Transverse colon (tissue), 4 donors: ENCODE measurements at regions not wholly inside any gene's neighbourhood (a gene's known extent, or its start where the extent isn't known, plus 50 kb on each side); places are given as distances from the start of the nearest gene placed in this dataset.

Experiments used
- CTCF ChIP-seq, 5 experiments: fragments of 200-600 bp in 3 of 5; fragments of 450-650 bp in 2 of 5; sonication (generic) in 3 of 5; IDR thresholded peaks; 1 replicate in 2 of 5; 2 replicates in 3 of 5; pipeline ENCODE4 v1.5.1; 2016 to 2017; ENCODE audit warnings: antibody characterized with exemption in 5 of 5, inconsistent platforms in 3 of 5, mild to moderate bottlenecking in 2 of 5, moderate library complexity in 1 of 5
- EP300 ChIP-seq: sonication (generic); formaldehyde crosslinking; IDR thresholded peaks from one replicate; pipeline ENCODE4 v1.6.1; 2017; ENCODE audit warnings: antibody characterized with exemption, low read depth
- POLR2A ChIP-seq: fragments of 450-650 bp; IDR thresholded peaks from one replicate; pipeline ENCODE4 v1.6.1; 2016; ENCODE audit warnings: antibody characterized with exemption, mild to moderate bottlenecking, moderate library complexity
- POLR2AphosphoS5 ChIP-seq, 3 donors: sonication (generic); formaldehyde crosslinking; IDR thresholded peaks; one replicate each; pipeline ENCODE4 v1.6.1; 2016; ENCODE audit warnings: antibody characterized with exemption in 3 of 3

GRCh38 chr18:2134364-2134763 lies 436.9 kb downstream of the METTL4 start:
- TF ChIP-seq CTCF (IDR thresholded peaks at IDR 0.05), result no peak
- no peak for TF ChIP-seq POLR2AphosphoS5 (IDR thresholded peaks at IDR 0.05)
- no peak for TF ChIP-seq POLR2A
- TF ChIP-seq EP300, result no peak
